GM18502 (cell line): ENCODE measurements at regions not wholly inside any gene's neighbourhood (a gene's known extent, or its start where the extent isn't known, plus 50 kb on each side); places are given as distances from the start of the nearest gene placed in this dataset.
"Not testable (repeated sequence)": the region's sequence is repeated elsewhere in the genome, so short reads cannot be mapped to it uniquely, and the experiment has no call there.

ENCODE experiments used
- ATAC-seq: cut with Tn5 transposase; IDR thresholded peaks from one replicate; pipeline ENCODE4 v1.9.1; 2021; ENCODE audit warnings: mild to moderate bottlenecking; ENCODE audit not compliant: unreplicated experiment, poor library complexity

DNA sequence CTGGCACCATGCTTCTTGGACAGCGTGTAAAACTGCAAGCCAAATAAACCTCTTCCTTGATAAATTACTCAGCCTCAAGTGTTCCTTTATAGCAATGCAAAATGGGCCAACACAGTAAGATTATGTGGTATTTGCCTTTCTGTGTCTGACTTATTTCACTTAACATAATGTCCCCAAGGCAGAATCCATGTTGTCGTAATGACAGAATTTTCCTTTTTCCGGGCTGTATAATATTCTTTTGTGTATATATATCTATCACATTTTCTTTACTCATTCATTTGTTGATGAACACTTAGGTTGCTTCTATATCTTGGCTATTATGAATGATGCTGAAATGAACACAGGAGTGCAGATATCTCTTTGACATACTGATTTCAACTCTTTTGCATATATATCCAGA lies 209.1 kb upstream of the PTER start:
- ATAC-seq = no peak

DNA sequence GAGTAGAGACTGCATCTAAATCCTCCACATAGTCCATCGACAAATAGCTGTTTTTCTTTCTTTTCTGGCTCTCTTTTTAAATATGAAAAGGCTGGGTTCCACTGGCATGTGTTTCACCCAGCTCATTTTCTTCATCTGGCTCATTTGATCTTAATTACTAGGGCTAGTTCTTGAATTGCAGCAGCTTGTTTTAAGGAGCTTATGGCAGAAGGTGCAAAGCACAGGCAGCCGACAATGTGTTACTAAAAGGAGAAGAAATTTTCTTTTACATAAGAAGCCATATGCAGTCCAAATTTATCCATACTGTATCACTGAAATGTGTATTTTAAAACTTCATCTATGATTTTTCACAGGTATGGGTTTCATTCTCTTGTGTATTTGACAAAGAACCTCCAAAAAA lies 205.6 kb upstream of the PTER start:
- no peak for ATAC-seq

DNA sequence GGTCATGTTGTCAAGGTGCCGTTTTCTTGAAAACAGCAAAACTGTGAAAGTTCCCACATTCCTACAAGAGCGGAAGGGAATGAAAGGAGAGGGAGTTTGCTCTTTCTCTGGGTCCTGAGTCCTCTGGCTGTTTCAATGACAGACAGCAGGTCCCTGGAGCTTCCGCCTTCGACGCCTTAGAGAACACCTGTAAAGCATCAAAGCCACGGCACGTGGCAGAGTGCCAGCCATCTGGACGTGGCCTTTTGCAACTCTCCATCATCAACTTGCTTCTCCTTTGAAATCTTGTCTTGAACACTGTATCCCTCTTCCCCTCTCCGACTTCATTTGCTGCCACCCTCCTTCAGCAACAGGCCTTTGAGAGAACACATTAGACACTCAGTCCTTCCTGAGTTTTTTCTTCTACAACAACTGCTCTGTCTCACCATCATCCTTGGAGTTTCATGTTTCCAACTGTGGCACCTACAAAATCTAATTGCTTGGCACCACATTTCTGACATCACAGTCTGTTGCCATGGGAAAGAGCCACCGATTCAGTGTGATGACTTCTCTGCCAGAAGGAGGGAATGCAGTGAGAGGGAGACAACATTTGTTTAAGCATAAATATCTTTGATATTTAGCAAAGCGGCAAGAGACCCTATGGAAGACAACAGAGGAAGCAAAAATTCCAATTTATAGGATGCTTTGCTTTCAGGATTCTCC lies 204.9 kb upstream of the PTER start:
- no peak for ATAC-seq

GRCh38 chr10:16232441-16232840 lies 204.4 kb upstream of the PTER start:
- no peak for ATAC-seq

DNA sequence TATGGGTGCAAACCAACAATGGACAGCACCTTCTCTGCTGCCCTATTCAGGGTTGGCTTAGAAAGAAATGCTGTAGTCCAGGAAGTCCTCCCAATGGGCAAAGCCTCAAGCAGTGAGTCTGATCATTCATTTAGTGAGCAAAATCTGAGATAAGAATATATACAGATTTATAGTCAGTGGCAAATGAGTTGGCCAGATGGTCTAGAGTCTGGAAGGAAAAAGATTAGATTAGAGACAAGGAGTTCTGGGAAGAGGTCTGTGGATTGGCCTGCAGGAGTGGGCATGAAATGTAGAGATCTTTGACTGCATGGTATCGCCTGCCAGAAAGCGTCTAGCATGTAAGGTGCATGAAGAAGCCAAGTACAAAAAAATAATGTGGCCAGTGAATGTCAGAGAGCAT lies 201.9 kb upstream of the PTER start:
- no peak for ATAC-seq

- no peak for ATAC-seq
Observed at GRCh38 chr10:16242446-16242845, 194.4 kb upstream of the PTER start.

- no peak for ATAC-seq
Observed at GRCh38 chr10:16242859-16243613, 193.8 kb upstream of the PTER start.

DNA sequence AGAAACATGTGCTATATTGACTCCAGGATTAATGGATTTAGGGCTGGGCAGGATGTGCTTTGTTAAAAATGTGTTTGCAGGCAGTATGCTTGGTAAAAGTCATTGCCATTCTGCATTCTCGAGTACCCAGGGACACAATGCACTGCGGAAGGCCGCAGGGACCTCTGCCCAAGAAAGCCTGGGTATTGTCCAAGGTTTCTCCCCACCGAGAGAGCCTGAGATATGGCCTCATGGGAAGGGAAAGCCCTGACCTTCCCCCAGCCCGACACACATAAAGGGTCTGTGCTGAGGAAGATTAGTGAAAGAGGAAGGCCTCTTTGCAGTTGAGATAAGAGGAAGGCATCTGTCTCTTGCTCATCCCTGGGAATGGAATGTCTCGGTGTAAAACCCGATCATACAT lies 186.7 kb upstream of the PTER start:
- ATAC-seq = not testable (repeated sequence)

- ATAC-seq = no peak
Observed at GRCh38 chr10:16256336-16256735, 180.5 kb upstream of the PTER start.

DNA sequence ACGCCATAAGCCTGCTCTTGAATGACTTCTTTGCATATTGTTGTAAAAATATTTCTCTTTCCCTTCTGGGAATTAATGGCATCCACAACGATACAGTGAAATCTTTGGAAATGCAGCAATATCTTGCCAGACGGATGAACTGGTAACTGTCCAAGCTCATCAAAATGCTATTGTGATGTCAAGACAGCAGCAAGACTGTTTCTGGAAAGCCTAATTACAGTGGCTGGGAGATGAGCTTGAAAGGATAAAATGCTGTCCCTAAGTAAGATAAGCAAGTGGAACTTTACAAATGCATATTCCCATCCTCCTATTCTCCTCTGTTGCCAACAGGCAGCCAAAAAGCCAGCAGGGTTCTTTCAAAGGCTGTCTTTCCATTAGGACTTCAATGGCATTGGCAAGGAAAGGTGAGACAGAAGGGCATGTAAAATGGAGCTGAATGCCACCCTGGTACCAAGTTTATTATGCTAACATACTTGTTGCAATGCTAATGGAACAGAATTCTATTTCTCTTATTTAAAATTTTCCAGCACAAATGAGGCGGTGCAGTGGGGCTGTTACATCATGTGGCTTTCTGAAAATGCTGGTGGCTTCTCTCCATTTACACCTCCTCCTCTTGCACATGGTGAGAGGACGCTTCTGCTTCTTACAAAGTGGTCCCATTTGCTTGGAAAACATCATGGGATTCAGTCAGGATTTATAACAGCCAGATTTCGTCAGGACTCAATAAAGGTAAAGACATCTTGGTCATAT lies 178.3 kb upstream of the PTER start:
- no peak for ATAC-seq

DNA sequence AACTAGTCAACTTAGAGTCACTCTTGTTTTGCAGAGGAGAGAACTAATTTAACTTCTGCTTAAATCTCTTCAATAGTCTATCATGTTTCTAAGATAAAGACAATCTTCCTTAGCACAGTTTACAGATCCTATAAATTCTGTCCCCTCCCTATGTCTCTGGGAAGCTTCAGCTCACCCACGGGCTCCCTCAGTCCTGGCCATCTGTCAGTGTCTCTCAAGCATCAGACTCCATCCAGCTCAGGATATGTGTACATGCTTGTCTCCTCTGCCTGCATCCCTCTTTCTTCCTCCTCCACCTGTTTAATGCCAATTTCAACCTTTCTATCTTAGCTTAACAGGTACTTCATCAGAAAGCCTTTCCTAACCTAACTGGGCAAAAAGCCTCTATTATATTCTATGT lies 177.1 kb upstream of the PTER start:
- no peak for ATAC-seq

DNA sequence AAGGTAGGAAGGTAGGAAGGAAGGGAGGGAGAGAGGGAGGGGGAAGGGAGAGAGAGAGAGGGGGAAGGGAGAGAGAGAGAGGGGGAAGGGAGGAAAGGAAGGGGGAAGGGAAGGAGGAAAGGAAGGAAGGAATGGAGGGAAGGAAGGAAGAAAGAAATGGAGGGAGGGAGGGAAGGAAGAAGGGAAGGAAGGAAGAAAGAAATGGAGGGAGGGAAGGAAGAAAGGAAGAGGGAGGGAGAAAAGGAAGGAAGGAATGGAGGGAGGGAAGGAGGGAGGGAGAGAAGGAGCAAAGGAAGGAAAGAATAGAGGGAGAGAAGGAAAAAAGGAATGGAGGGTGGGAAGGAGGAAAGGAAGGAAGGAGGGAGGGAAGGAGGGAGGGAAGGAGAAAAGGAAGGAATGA lies 176.4 kb upstream of the PTER start:
- ATAC-seq = no peak

GRCh38 chr10:16271571-16271970 lies 165.2 kb upstream of the PTER start:
- ATAC-seq = no peak

DNA sequence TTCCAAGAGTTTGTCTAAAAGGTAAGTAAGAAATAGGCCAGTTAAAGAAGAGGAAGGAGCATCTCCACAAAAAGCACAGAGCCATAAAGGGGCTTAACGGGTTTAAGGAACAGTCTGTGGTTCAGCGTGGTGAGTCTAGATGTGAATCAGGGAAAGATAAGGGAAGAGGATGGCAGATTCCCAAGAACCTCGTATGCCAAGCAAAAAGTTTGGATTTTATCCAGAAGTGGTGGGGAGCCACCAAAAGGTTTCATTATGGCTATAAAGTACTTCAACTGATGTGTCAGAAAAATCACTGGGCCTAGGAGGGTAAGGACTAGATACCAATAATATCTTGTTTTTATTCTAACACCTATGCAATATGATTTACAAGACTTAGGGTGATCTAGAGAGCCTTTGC lies 161.9 kb upstream of the PTER start:
- ATAC-seq = no peak

GRCh38 chr10:16280595-16280994 lies 156.2 kb upstream of the PTER start:
- ATAC-seq = no peak

DNA sequence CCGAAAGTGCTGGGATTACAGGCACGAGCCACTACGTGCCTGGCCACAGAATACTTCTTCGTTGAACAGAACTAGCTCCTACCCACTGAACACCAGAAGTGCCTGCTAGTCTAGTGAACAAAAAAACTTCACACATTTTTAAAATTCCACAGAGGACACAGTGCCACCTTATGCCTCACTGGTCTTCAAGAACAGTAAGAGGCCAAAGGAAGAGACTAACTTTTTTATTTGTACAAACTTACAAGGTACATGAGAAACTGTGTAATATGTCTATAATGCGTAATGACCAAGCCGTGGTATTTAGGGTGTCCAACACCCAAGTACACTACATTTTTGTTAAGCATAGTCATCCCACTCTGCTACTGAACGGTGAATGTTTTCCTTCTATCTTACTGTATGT lies 144.4 kb upstream of the PTER start:
- ATAC-seq = no peak

DNA sequence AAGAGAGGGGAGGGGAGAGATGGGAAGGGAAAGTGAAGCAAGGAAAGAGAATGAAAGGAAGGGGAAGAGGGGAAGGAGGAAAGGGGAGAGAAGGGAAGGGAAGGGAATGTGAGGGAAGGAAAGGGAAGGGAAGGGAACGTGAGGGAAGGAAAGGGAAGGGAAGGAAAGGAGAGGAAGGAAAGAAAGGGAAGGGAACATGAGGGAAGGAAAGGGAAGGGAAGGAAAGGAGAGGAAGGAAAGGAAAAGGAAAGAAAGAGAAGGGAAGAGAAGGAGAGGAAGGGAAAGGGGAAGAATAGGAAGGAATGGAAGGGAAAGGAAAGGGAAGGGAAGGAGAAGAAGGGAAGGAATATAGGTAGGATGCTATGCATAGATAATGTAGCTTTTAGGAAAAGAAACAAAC lies 139.7 kb upstream of the PTER start:
- ATAC-seq = no peak

GRCh38 chr10:16297642-16298041 lies 139.2 kb upstream of the PTER start:
- no peak for ATAC-seq

DNA sequence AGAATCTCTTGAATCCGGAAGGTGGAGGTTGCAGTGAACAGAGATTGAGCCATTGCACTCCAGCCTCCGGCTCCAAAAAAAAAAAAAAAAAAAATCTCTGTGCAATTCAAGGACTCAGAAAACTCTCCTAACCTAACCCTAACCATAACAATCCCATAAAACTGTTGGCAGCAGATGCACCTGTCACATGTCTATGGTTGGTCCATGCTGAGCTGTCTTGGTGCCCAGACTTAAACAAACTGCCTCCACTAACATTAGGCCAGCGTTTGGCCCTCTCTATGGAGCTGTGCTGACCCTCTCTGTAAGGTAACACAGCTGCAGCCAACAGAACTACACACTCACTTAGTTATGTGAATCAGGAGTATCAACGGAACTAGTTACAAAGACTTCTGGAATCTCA lies 132.5 kb upstream of the PTER start:
- no peak for ATAC-seq

DNA sequence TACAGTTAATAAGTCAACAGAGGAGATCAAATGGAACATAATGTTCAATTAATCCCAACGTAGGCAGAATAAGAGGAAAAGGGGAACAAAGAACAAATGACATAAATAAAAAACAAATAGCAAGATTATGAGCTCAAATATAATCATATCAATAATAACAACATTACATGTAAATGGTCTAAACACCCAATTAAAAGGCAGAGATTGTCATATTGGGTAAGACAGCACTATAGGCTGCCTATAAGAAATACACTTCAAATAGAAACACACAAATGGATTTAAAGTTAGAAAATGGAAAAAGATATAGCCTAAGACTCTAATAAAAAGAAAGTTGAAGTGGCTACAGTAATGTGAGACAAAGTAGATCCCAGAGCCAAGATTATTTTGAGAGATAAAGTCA lies 126.4 kb upstream of the PTER start:
- no peak for ATAC-seq

- no peak for ATAC-seq
Observed at GRCh38 chr10:16314259-16314658, 122.6 kb upstream of the PTER start.
